ENCODE measurements at regions not wholly inside any gene's neighbourhood (a gene's known extent, or its start where the extent isn't known, plus 50 kb on each side); places are given as distances from the start of the nearest gene placed in this dataset.

DNA sequence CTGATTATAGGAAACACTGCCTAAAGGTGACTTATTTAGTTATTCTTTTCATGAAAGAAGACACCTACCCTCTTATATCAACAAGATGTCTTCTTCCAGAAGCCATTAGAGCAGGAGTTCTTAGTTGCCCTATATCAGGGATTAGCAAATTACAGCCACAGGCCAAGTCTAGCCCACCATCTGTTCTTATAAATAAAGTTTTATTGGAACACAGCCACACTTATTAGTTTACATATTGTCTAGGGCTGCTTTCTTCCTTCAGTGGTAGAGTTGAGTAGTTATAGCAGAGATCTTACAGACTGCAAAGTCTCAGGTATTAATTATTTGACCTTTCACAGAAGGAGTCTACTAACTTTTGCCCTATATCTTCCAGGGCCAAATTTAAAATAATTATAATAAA, 157.2 kb upstream of the NOCT start:
- TF ChIP-seq CTCF (conservative IDR thresholded peaks at IDR 0.05; ENCODE audit: low read depth, low read length), result no peak
- TF ChIP-seq EZH2 (IDR thresholded peaks at IDR 0.05; ENCODE audit: low read length, unreplicated experiment), result no peak
- TF ChIP-seq EZH2phosphoT487 (IDR thresholded peaks at IDR 0.05; ENCODE audit: borderline replicate concordance, low read length), result no peak

All from PC-3 (cell line).